Hepatocyte (in vitro differentiated cells): ENCODE measurements at regions not wholly inside any gene's neighbourhood (a gene's known extent, or its start where the extent isn't known, plus 50 kb on each side); places are given as distances from the start of the nearest gene placed in this dataset.
"Not testable (repeated sequence)": the region's sequence is repeated elsewhere in the genome, so short reads cannot be mapped to it uniquely, and the experiment has no call there.

ENCODE experiments used
- DNase-seq: peaks from one replicate; pipeline ENCODE4 v3.0.0-alpha.2; 2016; ENCODE audit warnings: low spot score
- H2AFZ ChIP-seq: fragments of 200-600 bp; sonication (generic); 2 replicates; pipeline ENCODE4 v1.6.0; 2016; ENCODE audit warnings: antibody characterized with exemption, mild to moderate bottlenecking
- H3K27ac ChIP-seq: fragments of 200-600 bp; sonication (generic); 2 replicates; pipeline ENCODE4 v1.5.1; 2016; ENCODE audit warnings: mild to moderate bottlenecking
- H3K27me3 ChIP-seq: fragments of 200-600 bp; sonication (generic); 2 replicates; pipeline ENCODE4 v1.6.1; 2016
- H3K36me3 ChIP-seq: fragments of 200-600 bp; sonication (generic); replicated peaks from 2 replicates; pipeline ENCODE4 v1.5.1; 2016; ENCODE audit warnings: low read depth; ENCODE audit not compliant: insufficient read depth
- H3K4me1 ChIP-seq: fragments of 200-600 bp; sonication (generic); 2 replicates; pipeline ENCODE4 v1.5.1; 2016; ENCODE audit warnings: mild to moderate bottlenecking, moderate library complexity; ENCODE audit not compliant: insufficient read depth
- H3K4me2 ChIP-seq: fragments of 200-600 bp; sonication (generic); 2 replicates; pipeline ENCODE4 v1.6.0; 2016
- H3K4me3 ChIP-seq: fragments of 200-600 bp; sonication (generic); 2 replicates; pipeline ENCODE4 v1.5.1; 2016; ENCODE audit warnings: mild to moderate bottlenecking
- H3K79me2 ChIP-seq: fragments of 200-600 bp; sonication (generic); 2 replicates; pipeline ENCODE4 v1.6.0; 2017; ENCODE audit warnings: mild to moderate bottlenecking
- H3K9me2 ChIP-seq: fragments of 200-600 bp; sonication (generic); replicated peaks from 2 replicates; pipeline ENCODE4 v1.6.0; 2017; ENCODE audit warnings: mild to moderate bottlenecking; ENCODE audit not compliant: insufficient read depth
- H3K9me3 ChIP-seq: fragments of 200-600 bp; sonication (generic); 2 replicates; pipeline ENCODE4 v1.5.1; 2016; ENCODE audit warnings: low read depth, mild to moderate bottlenecking
- H4K20me1 ChIP-seq: fragments of 200-600 bp; sonication (generic); 2 replicates; pipeline ENCODE4 v1.6.0; 2016; ENCODE audit warnings: mild to moderate bottlenecking; ENCODE audit not compliant: insufficient read depth, poor library complexity, severe bottlenecking
- CTCF ChIP-seq: fragments of 200-600 bp; sonication (generic); IDR thresholded peaks from 2 replicates; pipeline ENCODE4 v1.5.1; 2016; ENCODE audit warnings: antibody characterized with exemption, mild to moderate bottlenecking; ENCODE audit not compliant: poor library complexity
- EZH2 ChIP-seq: fragments of 200-600 bp; sonication (generic); IDR thresholded peaks from 2 replicates; pipeline ENCODE4 v1.6.1; 2016; ENCODE audit warnings: antibody characterized with exemption, mild to moderate bottlenecking, borderline replicate concordance
- EZH2phosphoT487 ChIP-seq: fragments of 200-600 bp; sonication (generic); IDR thresholded peaks from one replicate; pipeline ENCODE4 v1.6.1; 2018; ENCODE audit warnings: antibody characterized with exemption, mild to moderate bottlenecking, low read depth, moderate library complexity; ENCODE audit not compliant: unreplicated experiment, severe bottlenecking
- WGBS: methylation state at CpG from one replicate; pipeline ENCODE4 v1.1.6; 2016; ENCODE audit warnings: low lambda C conversion rate; ENCODE audit errors: missing lambda C conversion rate; 5-methylcytosine and 5-hydroxymethylcytosine counted together

DNA sequence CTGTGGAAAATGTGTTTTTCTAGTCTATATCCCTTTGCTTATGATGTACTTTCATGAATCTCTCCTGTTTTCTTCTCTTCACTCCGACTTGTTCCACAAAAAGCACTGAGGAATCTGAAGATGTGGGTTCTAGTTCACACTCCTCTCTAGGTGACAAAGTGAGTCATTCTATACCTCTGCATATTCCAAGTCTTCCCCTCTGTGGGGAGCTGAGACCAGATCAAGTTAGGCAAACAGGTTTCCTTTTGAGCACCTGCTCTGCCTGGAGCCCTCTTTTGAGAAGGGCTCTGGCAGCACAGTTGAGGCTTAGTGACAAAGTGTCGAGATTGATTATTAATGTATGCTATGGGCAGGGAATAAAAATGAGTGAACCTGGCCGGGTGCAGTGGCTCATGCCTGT lies 82.4 kb upstream of the VGLL4 start:
- WGBS, result 70% methylated on average over 3 of the region's 3 CpGs
- Histone ChIP-seq H3K4me3 (no peak overlapping the region), H3K36me3 (no peaks in the 10 kb centered on the region), H3K27me3 (peaks cover 8% of the 10 kb centered on the region), H3K79me2 (no peaks in the 10 kb centered on the region), H4K20me1 (no peaks in the 10 kb centered on the region), H3K9me2 (no peaks in the 10 kb centered on the region), H3K27ac (no peak overlapping the region), H3K4me1 (peaks cover 4% of the 10 kb centered on the region), H3K9me3 (no peaks in the 10 kb centered on the region), H3K4me2 (no peak overlapping the region), H2AFZ (no peak overlapping the region)
- TF ChIP-seq EZH2 (no peak), EZH2phosphoT487 (no peak), CTCF (no peak)
- no peak for DNase-seq

- not testable (repeated sequence) for H3K9me3 ChIP-seq, H3K79me2 ChIP-seq
- WGBS, result 93% methylated on average over 2 of the region's 2 CpGs
These were observed 81.6 kb upstream of the VGLL4 start for GRCh38 chr3:11725340-11725641.

DNA sequence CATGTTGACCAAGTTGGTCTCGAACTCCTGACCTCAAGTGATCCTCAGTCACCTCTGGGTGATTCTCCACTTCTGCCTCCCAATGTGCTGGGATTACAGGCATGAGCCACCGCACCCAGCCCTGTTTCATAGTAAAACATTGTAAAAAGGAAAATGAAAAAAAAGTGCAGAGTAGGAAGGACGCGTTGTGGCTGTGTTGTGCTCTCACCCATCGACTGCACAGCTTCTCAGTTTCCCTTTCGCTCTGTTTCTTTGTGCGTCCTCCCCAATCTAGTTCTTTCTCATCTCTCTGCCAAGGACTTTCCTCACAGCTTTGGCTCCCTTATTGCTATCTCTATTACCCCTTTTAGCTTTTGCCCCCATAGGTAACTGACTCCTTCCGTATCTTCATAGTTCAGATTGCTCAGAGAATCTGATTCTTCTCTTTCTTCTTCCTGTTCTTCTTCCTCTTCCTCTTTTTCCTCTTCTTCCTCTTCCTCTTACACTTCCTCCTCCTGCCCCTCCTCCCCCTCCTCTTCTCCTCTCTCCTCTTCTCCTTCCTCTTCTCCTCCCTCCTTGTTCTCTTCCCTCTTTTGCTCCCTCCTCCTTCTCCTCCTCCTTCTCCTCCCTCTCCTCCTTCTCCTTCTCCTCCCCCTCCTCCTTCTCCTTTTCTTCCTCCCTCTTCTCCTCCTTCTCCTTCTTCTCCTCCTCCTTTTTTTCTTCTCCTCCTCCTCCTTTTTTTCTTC lies 81.1 kb upstream of the VGLL4 start:
- H4K20me1 ChIP-seq, result no peaks in the 10 kb centered on the region
- H3K9me2 ChIP-seq, result no peaks in the 10 kb centered on the region
- WGBS, result 79% methylated on average over 8 of the region's 8 CpGs
- H3K4me1 ChIP-seq, result peaks cover 8% of the 10 kb centered on the region
- no peak for TF ChIP-seq CTCF
- TF ChIP-seq EZH2phosphoT487, result no peak
- TF ChIP-seq EZH2, result no peak
- H3K4me3 ChIP-seq, result no peak overlapping the region
- H3K79me2 ChIP-seq, result no peaks in the 10 kb centered on the region
- DNase-seq, result no peak
- peaks cover 8% of the 10 kb centered on the region for H3K27me3 ChIP-seq
- no peaks in the 10 kb centered on the region for H3K36me3 ChIP-seq
- H3K27ac ChIP-seq, result no peak overlapping the region
- no peak overlapping the region for H3K4me2 ChIP-seq
- H2AFZ ChIP-seq, result no peak overlapping the region
- no peaks in the 10 kb centered on the region for H3K9me3 ChIP-seq

More at GRCh38 chr3:11725340-11725641, 81.6 kb upstream of the VGLL4 start:
- H4K20me1 ChIP-seq, H3K4me3 ChIP-seq, H3K27ac ChIP-seq, DNase-seq, H3K27me3 ChIP-seq, H3K9me2 ChIP-seq, H3K4me1 ChIP-seq, H2AFZ ChIP-seq, H3K4me2 ChIP-seq, H3K36me3 ChIP-seq: not testable (repeated sequence)

DNA sequence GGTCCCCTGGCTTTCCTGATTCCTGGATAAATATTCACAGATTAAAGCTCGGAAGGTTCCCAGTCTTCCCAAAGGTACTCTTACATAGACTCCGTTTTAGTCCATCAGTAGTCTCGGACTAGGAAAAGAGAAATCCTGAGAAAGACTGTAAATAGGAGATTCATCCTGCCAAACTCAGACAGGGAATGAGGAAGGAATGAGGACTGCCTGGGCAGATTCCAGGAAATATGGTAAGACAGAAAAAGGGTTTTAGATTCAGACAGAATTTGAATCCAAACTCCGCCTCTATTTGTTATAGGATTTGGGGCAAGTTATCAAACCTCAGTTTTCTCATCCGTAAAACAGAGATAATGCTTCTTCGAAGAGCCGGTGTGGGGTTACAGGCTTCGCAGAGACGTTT lies 77.8 kb upstream of the VGLL4 start:
- peak overlapping the region; percentile 92 for H3K27ac ChIP-seq
- no peak for TF ChIP-seq EZH2phosphoT487
- TF ChIP-seq CTCF, result no peak
- no peak for TF ChIP-seq EZH2
- no peak for DNase-seq
- H3K36me3 ChIP-seq, result no peaks in the 10 kb centered on the region
- peak overlapping the region; percentile 64 for H2AFZ ChIP-seq
- H3K4me1 ChIP-seq, result peaks cover 15% of the 10 kb centered on the region
- H3K9me3 ChIP-seq, result no peaks in the 10 kb centered on the region
- H3K4me2 ChIP-seq, result peak overlapping the region; percentile 76
- peaks cover 9% of the 10 kb centered on the region for H4K20me1 ChIP-seq
- H3K9me2 ChIP-seq, result no peaks in the 10 kb centered on the region
- H3K79me2 ChIP-seq, result peaks cover 15% of the 10 kb centered on the region
- peaks cover 8% of the 10 kb centered on the region for H3K27me3 ChIP-seq
- 69% methylated on average over 9 of the region's 9 CpGs for WGBS
- no peak overlapping the region for H3K4me3 ChIP-seq
